AG04450 (cell line): ENCODE measurements at regions not wholly inside any gene's neighbourhood (a gene's known extent, or its start where the extent isn't known, plus 50 kb on each side); places are given as distances from the start of the nearest gene placed in this dataset.

ENCODE experiments used
- CTCF ChIA-PET: fragments of 300-600, 350-600 bp; formaldehyde crosslinking; extraction: SDS; loops from one replicate; lab custom pipeline; 2022; ENCODE audit warnings: antibody characterized with exemption, inconsistent platforms; lab: Charles Lee
- POLR2A ChIA-PET: fragments of 350-600 bp; formaldehyde crosslinking; extraction: SDS; loops from one replicate; lab custom pipeline; 2021; ENCODE audit warnings: antibody characterized with exemption, inconsistent platforms; lab: Yijun Ruan, JAX
- DNase-seq: peaks from one replicate; pipeline ENCODE4 v3.0.0-alpha.2; 2011; ENCODE audit warnings: low read depth, low spot score
- H3K27ac ChIP-seq: one replicate; pipeline ENCODE4 v1.5.1; 2012; ENCODE audit warnings: low read depth, low read length, control low read depth
- H3K27me3 ChIP-seq: one replicate; pipeline ENCODE4 v1.6.0; 2012; ENCODE audit warnings: low read length; ENCODE audit not compliant: control insufficient read depth, insufficient read depth
- H3K4me3 ChIP-seq: 2 replicates; pipeline ENCODE4 v1.5.1; 2011; ENCODE audit warnings: mild to moderate bottlenecking, low read depth, low read length, control low read depth
- H3K9me3 ChIP-seq: 2 replicates; pipeline ENCODE4 v1.5.1; 2012; ENCODE audit warnings: low read length; ENCODE audit not compliant: control insufficient read depth, insufficient read depth
- CTCF ChIP-seq: IDR thresholded peaks from 2 replicates; pipeline ENCODE4 v1.5.1; 2011; ENCODE audit warnings: low read depth, low read length, control low read depth, inconsistent platforms

DNA sequence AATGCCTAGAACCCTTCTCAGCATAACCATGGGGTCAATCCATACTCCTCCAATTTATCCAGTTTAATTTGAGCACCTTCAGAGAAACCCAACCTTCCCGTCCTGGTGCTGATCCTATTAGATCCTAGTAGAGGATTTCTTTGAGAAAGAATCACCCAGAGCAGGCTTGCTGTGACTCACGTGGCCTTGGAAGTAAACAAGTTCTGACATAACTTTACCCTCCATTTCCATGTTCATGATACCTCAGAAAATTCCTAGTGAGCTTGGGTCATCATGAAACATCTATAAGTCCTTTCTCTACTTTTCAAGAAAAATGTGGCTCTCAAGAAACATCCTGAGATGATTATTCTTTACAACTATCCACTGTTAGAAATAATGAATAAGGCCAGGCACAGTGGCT lies 71.7 kb downstream of the PRLHR start:
- DNase-seq = no peak
- CTCF ChIA-PET = no interaction called here

GRCh38 chr10:118522791-118523498 lies 72.5 kb downstream of the PRLHR start:
- Histone ChIP-seq H3K9me3 (no peaks in the 10 kb centered on the region), H3K27me3 (no peaks in the 10 kb centered on the region), H3K27ac (no peak overlapping the region), H3K4me3 (no peak overlapping the region)
- no peak for DNase-seq
- TF ChIP-seq CTCF = no peak
- ChIA-PET CTCF (interaction anchor here (1.1 kb wide), 1 partner anchor 1026 kb away, joined by 3 read pairs; no protein-coding TSS in a partner anchor), POLR2A (no interaction called here)

More for the DNA sequence above, 71.7 kb downstream of the PRLHR start:
- H3K4me3 ChIP-seq = no peak overlapping the region
- H3K27me3 ChIP-seq = no peaks in the 10 kb centered on the region
- TF ChIP-seq CTCF = no peak
- no peaks in the 10 kb centered on the region for H3K9me3 ChIP-seq
- POLR2A ChIA-PET = no interaction called here
- H3K27ac ChIP-seq = no peak overlapping the region

DNA sequence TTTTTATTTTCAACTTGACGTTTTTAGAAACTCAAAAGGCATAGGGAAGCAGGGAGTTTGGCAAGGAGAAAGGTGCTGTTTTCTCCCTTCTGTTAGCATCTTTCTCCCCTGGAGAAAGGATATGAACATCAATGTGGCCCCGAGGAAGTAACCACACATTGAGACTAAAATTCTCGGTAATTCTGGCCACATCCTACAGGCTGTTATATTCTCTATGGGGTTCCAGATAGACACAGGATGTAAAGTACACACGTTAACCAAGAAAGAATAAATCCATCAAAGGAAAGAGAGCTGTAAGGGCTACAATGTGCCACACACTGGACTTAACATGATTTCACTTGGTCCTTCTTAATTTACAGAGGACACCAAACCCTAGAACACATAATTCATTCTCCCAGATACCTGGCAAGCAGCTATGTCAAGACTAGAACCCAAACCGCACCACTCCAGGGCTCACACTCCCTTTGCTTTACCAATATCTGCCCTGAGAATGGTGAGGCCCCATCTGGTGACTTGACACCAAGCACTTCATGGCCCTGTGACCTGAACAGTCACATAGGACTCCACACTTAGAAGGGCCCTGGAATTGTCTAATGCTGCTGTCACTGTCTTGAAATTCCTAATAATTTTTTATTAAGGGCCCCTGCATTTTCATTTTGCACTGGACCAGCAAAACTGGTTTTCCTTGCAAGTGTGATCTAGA lies 73.9 kb downstream of the PRLHR start:
- CTCF ChIA-PET = no interaction called here
- H3K9me3 ChIP-seq = no peaks in the 10 kb centered on the region
- TF ChIP-seq CTCF = no peak
- no peak overlapping the region for H3K4me3 ChIP-seq
- H3K27ac ChIP-seq = no peak overlapping the region
- no peaks in the 10 kb centered on the region for H3K27me3 ChIP-seq
- POLR2A ChIA-PET = no interaction called here
- no peak for DNase-seq

DNA sequence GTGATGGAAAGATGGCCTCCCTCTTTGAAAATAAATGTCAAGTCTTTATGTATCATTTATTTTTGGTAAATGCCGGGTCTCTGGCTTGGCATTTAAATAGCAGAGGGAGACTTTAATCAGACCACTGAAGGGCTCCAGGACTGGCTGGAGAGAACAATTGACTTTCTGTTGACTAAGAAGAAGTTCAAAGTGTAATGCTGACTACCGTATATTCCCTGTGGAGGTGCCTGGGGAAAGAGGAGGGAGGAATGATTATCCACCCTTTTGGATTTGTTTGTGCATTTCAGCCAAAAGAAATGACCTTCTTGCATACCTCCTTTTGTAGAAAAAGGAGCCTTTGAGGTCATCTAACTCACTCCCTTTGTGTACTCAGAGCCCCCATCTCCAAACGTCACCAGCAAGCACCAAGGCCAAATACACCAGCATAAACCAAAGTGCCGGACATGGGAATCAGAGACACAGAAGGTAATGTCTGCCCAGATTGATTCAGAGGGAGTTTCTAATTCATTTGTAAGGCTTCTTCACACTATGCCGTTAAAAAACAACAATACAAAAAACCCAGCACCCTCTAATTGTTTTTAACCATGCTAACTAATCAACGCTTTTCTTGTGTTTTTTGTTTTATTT lies 75.2 kb downstream of the PRLHR start:
- POLR2A ChIA-PET = no interaction called here
- Histone ChIP-seq H3K27ac (no peak overlapping the region), H3K4me3 (no peak overlapping the region), H3K27me3 (no peaks in the 10 kb centered on the region), H3K9me3 (no peaks in the 10 kb centered on the region)
- TF ChIP-seq CTCF = no peak
- DNase-seq = no peak
- CTCF ChIA-PET = no interaction called here

- no peak for DNase-seq
- Histone ChIP-seq H3K27ac (no peak overlapping the region), H3K4me3 (no peak overlapping the region), H3K9me3 (no peaks in the 10 kb centered on the region), H3K27me3 (no peaks in the 10 kb centered on the region)
- ChIA-PET CTCF (no interaction called here), POLR2A (no interaction called here)
- TF ChIP-seq CTCF = no peak
Observed at GRCh38 chr10:118518095-118518494, 77.4 kb downstream of the PRLHR start.
